CD4-positive, alpha-beta T cell treated with Interleukin-15 for 4 hours (primary cell): ENCODE measurements at regions not wholly inside any gene's neighbourhood (a gene's known extent, or its start where the extent isn't known, plus 50 kb on each side); places are given as distances from the start of the nearest gene placed in this dataset.

ENCODE experiments used
- DNase-seq: peaks from one replicate; pipeline ENCODE4 v3.0.0-alpha.2; 2020; ENCODE audit warnings: low spot score

DNA sequence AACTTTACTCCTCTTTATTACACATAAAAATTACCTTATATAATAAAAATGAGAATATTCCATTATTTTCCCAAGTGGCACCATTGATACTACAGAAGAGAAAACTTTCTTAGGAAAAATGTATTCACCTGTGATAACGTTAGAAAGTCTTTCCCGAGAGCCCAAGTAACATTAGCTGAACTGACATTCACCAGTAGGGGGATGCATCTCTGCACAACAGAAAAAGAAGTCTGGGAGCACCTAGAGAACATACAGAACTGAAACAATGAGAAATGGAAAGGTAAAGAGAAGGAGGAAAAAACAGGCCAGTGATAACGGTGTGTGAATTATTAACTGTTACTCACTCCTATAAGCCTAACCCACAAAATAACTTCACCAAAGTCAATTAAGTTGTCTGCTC, 423.3 kb downstream of the CENPC start:
- no peak for DNase-seq

DNA sequence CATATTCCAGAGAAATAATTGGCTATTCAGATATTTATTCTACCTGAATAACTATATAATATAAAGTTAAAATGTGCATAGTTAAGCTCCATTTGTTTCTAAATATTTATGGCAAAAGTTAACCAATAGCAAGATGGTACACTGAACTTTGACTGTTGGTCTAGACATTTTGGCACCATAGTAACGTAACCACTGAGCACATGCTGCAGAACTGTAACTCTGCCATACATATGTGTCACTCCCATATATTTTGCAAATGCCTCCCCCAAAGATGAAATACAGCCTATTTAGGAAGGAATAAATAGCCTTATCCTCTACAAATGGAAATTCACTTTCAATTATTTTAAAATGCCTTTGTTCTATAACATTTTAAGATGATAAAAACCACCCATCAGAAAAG, 424.9 kb downstream of the CENPC start:
- no peak for DNase-seq

DNA sequence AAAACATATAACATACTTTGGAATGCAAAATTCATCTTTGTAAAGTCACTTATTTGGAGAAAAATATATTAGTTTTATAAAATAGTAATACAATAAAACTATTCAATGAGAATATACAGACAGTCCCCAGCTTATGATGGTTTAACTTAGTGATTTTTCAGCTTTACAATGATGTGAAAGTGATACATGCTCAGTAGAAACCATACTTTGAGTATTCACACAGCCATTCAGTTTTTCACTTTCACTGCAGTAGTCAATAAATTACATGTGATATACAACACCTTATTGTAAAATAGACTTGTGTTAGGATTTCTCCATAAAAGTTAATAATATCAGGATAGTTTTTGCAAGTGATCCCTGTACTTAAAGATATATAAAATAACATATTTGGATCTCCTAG, 436.0 kb downstream of the CENPC start:
- DNase-seq = no peak

- no peak for DNase-seq
Measured at GRCh38 chr4:67106861-67107460, 438.3 kb downstream of the CENPC start.

DNA sequence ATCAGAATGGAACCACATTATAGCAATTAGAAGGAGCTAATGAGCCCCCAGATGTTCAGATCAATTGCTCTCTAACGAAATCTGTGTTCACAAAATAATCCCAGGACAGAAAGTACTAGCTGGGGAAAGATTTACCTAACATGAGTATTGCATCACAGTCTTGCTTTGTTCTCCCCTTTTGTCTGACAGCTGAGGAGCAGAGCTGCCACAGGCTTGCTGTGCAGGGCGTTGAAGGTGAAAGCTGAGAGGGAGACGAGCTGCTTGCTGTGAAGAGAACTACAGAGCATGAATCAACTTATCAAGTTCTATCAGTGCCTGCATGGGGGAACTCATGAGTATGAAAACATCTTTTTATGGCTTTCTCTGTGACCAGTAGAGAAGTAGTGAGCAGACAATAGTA, 441.2 kb downstream of the CENPC start:
- no peak for DNase-seq

DNA sequence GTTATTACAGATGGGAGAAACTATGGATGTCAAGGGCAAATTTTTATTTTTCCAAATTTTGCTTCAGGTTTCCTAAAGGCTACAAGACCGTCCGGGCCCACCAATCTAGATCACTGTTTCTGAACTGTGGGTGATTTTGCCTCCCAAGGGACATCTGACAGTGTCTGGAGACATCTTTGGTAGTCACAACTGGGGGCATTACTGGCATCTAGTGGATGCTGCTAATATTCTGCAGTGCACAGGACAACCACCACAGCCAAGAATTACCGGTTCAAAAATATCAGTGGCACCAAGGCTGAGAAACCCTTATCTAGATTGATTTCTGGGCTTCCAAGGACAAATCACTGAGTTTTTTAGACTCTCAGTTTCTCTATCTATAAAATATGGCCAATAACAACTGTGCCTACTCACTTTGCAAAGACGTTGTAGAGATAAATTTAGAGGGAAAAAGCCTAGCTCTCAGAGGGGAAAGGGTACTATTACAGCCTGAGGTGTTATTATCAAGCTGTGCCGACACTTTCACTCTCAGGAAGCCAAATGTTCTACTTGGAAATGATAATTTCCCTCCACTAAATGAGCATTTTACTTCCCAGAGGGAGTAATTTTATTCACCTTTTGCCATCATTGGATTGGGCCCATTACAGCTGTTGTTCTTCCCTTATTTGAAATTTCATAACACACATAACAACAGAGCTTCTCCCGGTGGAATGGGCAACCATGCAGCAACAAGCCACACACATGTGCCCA, 442.1 kb downstream of the CENPC start:
- DNase-seq = no peak

- no peak for DNase-seq
Measured at GRCh38 chr4:67101612-67102011, 443.7 kb downstream of the CENPC start.

DNA sequence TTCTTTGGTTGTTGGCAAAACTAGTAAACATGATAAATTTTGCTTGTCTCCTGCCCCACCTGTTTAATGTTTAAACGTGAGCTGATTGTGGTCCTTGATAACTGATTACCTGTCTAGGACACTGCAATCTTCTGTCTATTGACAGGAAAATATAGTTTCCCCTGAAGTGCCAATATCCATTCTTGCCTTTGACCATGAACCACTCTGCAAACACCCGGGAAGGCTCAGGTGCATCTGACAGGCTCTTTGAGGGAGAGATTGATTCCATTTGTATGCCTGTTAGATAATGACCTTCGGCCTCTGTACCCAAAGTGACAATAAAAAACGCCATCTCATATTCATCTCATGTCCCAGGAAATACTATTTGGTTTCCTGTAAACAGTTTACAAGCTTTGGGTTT, 453.0 kb downstream of the CENPC start:
- DNase-seq = no peak

DNA sequence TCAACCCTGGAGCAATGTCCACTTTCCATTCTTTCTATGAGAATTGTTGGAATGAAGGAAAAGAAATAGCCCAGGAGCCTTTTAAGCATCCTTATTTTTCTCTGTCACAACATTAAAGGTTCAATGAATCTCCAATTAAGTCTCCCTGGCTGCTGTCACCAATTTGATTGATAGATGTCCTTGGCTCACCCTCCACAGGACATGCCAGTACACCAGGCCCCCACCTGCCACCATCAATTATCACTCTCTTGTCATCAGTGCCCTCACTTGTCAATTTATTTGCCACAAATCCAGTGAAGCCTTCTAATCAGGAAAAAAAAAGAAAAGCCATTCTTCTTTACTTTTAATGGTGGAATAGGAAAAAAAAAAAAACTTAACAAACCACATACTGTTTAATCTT, 453.6 kb downstream of the CENPC start:
- DNase-seq = no peak

DNA sequence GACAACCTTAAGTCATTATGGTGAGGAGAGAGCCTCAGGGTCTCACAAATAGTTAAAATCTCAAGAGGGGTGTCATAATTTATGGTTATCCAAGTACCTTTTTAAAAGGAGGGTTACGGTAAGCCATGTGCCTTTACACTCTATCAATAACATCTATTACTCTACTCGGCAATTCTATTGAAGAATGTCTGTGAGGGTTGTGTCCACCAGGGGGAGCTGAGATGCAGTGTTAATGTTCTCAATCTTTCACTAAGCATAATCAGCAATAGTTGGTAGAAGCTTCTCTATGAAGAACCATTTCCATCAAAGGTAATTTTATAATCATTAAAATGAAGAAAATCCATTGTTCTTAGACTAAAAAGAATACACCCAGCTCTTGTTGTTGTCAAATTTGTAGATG, 457.4 kb downstream of the CENPC start:
- DNase-seq = no peak

DNA sequence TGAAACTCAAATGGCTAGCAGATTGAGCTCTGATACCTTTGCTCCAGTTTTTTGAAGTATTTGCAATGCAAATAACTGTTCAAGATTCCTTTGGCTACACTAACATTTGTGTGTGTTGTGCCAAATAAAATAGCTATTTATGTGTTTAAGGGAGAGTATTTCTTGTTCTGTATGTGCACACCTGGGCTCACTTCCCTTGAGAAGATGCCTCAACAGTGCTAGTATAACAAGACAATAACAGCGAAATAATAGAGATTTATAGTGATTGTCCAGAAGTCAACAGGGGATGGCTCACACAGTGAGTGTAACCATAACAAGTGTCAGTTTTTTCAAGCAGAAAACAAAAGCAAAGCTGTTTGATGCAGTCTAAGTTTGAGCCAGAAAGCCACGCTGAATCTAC, 460.5 kb downstream of the CENPC start:
- no peak for DNase-seq

DNA sequence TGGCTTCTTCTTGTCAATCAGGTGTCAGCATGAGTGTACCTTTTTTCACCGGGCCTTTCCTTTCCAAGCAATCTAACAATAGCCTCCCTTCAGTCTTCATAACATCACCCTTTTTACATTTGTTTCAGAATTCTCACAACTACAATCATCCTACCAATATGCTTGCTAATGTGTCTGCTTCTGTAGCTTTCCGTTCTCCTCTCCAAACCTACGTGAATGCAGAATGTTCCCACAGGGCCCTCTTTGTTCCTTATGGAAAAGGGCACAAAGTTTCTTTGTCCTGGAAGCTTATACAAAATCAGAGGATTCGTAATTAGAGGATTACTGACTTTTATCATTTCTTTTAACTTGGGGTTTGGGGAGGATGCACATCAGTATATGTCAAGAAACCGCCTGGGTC, 461.8 kb downstream of the CENPC start:
- no peak for DNase-seq

DNA sequence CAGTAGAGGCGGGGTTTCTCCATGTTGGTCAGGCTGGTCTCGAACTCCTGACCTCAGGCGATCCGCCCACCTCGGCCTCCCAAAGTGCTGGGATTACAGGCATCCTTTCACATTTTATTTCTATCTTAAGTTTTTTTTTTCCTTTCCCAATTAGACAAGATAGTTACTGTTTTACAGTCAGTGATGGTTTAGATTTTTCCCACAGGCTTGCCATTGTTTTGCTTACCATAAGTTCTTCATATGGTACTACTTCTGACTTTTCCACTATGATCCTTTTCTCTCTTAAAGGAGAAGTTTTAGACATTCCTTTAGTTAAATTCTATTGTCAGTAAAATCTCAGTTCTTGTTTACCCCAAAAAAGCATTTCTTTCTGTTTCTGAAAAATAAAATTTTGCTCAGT, 462.6 kb downstream of the CENPC start:
- no peak for DNase-seq

DNA sequence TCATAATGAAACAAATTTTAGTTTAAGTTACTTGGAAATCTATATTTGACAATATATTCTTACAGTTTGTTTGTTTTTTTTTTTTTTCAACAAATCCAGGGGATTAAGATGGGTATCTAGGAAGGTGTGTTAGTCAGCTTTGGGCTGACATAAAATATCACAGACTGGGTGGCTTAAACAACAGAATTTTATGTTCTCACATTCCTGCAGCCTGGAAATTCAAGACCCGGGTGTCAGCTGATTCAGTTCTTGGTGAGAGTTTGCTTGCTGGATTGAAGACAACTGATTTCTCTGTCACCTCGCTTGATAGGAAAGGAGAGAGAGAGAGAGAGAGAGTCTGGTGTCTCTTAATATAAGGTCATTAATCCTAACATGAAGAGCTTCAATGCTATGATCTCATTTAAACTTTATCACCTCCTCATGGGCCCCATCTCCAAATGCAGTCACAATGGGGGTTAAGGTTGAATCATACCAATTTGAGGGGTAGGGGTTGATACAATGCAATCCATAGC, 465.2 kb downstream of the CENPC start:
- DNase-seq = no peak

DNA sequence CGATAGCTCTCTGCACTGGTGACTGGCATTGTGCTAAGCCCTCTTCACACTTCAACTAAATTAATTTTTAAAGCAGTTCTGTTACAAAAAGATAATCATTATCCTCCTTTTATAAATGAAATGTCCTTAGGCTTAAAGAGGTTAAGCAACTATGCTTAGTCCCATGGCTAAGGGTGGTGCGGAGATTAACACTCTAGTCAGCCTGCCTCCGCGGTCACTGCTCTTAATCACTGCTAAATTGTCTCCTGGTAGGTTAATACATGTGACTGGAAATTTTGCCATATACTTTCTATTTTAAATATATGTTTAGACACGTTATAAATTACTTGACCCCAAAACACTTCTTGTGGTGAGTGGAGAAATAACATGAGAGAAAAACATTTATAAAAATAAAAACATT, 473.7 kb downstream of the CENPC start:
- no peak for DNase-seq

DNA sequence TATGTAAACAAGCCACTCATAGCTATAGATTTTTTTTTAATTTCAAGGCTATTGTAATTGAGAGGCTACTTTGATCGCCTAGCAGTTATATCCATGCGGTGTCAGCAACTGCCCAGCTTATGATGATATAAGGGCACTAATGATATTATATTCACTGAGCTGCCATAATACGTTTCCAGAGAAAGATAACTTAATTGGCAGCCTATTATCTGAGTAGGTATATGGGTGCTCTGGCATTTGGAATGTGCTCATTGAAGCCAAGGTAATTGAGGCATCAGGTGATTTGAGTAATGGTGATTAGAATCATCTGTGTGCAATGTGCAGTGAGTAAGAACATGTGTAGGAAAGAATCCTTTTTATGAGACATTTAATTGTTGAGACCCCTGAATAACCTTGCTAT, 490.0 kb downstream of the CENPC start:
- no peak for DNase-seq

- DNase-seq = no peak
Measured at GRCh38 chr4:67054896-67055295, 490.4 kb downstream of the CENPC start.

- no peak for DNase-seq
Measured at GRCh38 chr4:67052814-67053675, 492.3 kb downstream of the CENPC start.

GRCh38 chr4:67051000-67051789, 494.1 kb downstream of the CENPC start:
- no peak for DNase-seq

DNA sequence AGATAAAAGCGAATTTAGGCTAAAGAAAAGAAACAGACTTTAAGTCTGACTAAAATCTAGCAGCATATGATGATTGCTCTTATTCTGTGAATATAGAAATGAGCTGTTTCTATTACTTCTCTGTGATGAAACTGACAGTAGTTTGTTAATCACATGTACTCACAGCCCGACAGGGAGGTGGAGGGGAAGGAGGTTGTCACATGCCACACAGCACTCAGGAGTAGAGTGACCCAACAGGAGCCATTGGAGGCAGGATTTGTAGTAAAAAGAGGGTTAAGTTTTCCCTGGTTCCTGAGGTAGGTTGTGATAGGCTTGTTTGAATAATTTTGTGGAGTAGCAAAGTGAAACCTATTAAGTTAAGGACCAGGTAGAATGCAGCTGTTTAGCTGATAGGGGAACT, 495.9 kb downstream of the CENPC start:
- DNase-seq = no peak

- no peak for DNase-seq
Measured at GRCh38 chr4:67048530-67048929, 496.8 kb downstream of the CENPC start.

GRCh38 chr4:67040315-67040714, 505.0 kb downstream of the CENPC start:
- DNase-seq = no peak
